GM10248 (cell line): ENCODE measurements at regions not wholly inside any gene's neighbourhood (a gene's known extent, or its start where the extent isn't known, plus 50 kb on each side); places are given as distances from the start of the nearest gene placed in this dataset.

Source experiments
- CTCF ChIA-PET: fragments of 300-600 bp; sonication (Branson Sonifier 250); formaldehyde crosslinking; extraction: SDS; loops from one replicate; lab custom pipeline; 2021; ENCODE audit warnings: antibody characterized with exemption; lab: Yijun Ruan, JAX
- POLR2A ChIA-PET: fragments of 350-650 bp; sonication (Branson Sonifier 250); formaldehyde crosslinking; extraction: SDS; loops from one replicate; lab custom pipeline; 2020; ENCODE audit warnings: antibody characterized with exemption; lab: Yijun Ruan, JAX
- DNase-seq: peaks from one replicate; pipeline ENCODE4 v3.0.0; 2012; ENCODE audit errors: extremely low spot score
- TF ChIP-seq, protein P1 (sequence below): IDR thresholded peaks from 2 replicates; pipeline ENCODE4 v1.5.1; 2012; ENCODE audit warnings: mild to moderate bottlenecking, low read depth; ENCODE audit errors: extremely low read depth, missing control alignments, control extremely low read depth

DNA sequence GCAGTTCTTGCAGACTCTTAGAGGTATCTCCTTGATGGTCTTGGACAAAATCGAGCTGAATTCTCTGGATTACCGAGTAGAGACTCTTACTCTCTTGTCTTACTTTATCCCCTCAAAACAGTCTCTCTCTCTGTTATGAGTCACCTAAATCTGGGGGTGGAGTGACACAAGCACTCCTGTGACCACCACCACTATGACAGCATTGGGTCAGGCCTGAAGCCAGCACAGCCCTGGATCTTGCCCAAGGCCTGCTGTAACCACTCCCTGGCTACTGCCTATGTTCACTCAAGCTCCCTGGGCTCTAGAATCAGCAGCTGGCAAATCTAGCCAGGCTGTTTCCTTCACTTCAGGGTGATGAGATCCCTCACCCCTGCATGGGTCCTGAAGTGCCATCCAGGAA is 662.5 kb downstream of the LUZP2 start:
- DNase-seq, result no peak
- CTCF ChIA-PET, result interaction anchor here (1.4 to 2.3 kb wide), 2 partner anchors 10 to 41 kb away, joined by 3 to 6 read pairs; no protein-coding TSS in a partner anchor
- TF ChIP-seq, protein P1, sequence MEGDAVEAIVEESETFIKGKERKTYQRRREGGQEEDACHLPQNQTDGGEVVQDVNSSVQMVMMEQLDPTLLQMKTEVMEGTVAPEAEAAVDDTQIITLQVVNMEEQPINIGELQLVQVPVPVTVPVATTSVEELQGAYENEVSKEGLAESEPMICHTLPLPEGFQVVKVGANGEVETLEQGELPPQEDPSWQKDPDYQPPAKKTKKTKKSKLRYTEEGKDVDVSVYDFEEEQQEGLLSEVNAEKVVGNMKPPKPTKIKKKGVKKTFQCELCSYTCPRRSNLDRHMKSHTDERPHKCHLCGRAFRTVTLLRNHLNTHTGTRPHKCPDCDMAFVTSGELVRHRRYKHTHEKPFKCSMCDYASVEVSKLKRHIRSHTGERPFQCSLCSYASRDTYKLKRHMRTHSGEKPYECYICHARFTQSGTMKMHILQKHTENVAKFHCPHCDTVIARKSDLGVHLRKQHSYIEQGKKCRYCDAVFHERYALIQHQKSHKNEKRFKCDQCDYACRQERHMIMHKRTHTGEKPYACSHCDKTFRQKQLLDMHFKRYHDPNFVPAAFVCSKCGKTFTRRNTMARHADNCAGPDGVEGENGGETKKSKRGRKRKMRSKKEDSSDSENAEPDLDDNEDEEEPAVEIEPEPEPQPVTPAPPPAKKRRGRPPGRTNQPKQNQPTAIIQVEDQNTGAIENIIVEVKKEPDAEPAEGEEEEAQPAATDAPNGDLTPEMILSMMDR, result no peak
- POLR2A ChIA-PET, result no interaction called here

DNA sequence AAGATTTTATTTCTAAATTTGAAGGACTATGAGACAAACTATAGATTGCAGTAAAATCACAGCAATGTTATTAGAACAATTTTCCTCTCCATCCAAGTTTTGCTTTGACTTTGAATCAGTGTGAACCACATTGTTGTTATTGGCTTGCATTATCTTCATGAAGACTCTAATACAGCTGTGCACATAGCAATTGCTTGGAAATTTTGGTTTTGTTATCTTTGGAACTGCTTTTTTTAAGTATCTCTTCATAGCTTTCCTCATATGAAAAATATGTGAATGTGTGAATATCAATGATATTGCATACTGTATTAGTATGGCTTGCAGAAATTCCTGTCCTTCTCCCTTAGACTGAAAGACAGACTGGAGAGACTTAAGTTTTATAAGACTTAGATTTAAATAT is 666.6 kb downstream of the LUZP2 start:
- TF ChIP-seq, protein P1, result no peak

DNA sequence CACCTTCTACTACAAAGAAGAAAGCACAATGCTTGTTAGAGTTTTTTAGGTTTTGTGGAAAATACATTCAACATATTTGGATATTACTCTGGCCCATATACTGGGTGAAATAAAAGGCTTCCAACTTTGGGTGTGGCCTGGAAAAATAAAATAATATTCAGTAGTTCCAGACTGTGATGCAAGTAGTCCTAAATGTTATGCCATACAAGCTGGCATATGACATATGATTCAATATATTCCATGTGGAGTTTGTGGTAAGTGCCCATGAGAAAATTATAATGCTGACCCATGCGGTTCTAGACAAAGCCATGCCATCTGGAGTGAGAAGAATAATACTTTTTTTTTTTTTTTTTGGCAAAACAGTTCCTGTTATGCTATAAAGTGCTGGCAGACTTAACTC is 683.3 kb downstream of the LUZP2 start:
- no peak for DNase-seq
- POLR2A ChIA-PET, result no interaction called here
- TF ChIP-seq, protein P1, result no peak
- CTCF ChIA-PET, result no interaction called here

More for the DNA sequence above, 666.6 kb downstream of the LUZP2 start:
- CTCF ChIA-PET, result no interaction called here
- no peak for DNase-seq
- POLR2A ChIA-PET, result no interaction called here

DNA sequence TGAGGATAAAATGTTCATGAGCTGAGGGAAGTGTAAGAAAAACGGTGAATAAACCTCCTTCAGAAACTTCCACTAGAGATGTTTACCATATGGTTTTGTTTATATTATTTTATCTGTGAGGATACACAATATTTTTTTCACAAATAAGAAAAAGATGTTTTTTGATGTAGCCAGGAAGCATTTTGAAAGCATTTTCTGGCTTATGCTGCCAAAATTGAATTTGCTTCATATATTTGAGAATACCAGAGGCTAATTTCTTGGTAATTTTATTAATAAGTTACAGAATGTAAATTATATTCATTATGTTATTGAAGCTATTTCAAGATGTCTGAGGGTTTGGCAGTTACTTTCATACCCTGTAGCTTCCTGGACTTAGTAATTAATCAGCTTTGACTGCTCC is 686.6 kb downstream of the LUZP2 start:
- no peak for DNase-seq
- ChIA-PET POLR2A (no interaction called here), CTCF (no interaction called here)
- TF ChIP-seq, protein P1, result no peak

DNA sequence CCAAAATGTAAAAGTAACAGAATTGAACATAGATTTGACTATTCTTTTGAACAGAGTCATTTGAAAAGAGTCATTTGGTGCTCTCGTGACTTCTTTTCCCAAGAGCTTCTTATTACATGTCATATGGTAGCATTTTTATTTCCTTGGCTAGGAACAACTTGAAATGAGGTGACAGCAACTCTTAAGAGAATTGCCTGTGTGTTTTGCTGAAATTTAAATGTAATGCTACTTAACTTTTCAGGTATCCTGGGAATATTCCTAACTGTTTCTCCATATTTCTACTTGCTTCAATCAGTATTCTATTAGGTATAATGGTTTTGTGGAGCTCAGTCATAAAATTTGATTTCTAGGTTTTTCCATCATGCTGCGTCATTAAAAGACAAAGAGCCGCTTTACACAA is 700.7 kb downstream of the LUZP2 start:
- TF ChIP-seq, protein P1, result no peak
- DNase-seq, result no peak
- ChIA-PET CTCF (no interaction called here), POLR2A (no interaction called here)

DNA sequence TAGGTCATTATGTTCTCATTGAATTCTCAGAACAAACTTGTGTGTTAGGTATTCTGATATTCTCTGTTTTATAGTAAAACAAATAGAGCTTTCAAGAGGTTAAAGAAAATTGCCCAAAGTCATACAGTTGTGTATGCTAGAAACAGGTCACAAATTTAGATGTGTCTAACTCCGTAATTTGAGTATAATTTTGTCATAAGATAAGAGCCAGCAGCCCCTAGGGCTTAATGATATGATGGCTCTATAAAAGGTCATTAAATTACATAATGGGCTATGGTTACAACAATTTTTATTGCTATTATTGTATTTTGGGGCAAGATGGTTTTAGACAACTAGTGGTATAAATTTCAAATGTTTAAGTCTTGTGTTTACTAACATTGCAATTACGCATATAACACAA is 701.9 kb downstream of the LUZP2 start:
- ChIA-PET POLR2A (no interaction called here), CTCF (no interaction called here)
- no peak for DNase-seq
- TF ChIP-seq, protein P1, result no peak

DNA sequence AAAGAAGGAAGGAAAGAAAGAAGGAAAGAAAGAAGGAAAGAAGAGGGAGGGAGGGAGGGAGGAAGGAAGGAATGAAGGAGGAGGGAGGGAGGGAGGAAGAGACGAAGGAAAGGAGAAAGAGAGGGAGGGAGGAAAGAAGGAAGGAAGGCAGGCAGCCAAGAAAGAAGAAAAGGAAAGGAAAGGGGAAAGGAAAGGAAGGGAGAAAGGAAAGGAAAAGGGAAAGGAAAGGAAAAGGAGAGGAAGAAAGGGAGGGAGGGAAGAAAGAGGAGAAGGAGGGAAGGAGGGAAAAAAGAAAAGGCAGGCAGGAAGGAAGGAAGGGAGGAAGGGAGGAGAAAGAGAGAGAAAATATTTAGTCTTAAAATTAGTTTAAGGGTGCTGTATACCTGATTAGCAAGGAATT is 704.1 kb downstream of the LUZP2 start:
- POLR2A ChIA-PET, result no interaction called here

More for the DNA sequence above, 704.1 kb downstream of the LUZP2 start:
- DNase-seq, result no peak
- TF ChIP-seq, protein P1, result no peak
- CTCF ChIA-PET, result interaction anchor here (1.2 kb wide), 1 partner anchor 11 kb away, joined by 3 read pairs; no protein-coding TSS in a partner anchor
